ENCODE measurements at regions not wholly inside any gene's neighbourhood (a gene's known extent, or its start where the extent isn't known, plus 50 kb on each side); places are given as distances from the start of the nearest gene placed in this dataset.

DNA sequence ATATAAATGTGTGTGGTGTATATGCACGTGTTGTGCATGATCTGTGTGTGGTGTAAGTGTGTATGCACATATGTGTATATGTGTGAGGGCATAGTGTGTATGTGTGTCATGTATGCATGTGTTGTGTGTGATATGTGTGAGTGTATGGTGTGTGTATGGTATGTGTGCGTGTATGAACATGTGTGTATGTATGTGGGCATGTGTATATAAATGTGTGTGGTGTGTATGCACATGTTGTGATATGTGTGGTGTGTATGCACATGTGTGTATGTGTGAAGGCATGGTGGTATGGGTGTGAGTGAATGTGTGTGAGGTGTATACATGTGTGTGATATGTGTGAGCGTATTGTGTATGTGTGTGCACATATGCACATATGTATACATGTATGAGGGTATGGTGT is 198.7 kb downstream of the RBFOX3 start:
- no peak for DNase-seq (ENCODE audit: low read depth)
- H3K4me3 ChIP-seq (ENCODE audit: low read depth, low read length) = no peak overlapping the region
- TF ChIP-seq CTCF (IDR thresholded peaks at IDR 0.05; ENCODE audit: insufficient read depth, low read length) = no peak

- H3K4me3 ChIP-seq (ENCODE audit: low read depth, low read length) = no peak overlapping the region
- no peak for DNase-seq (ENCODE audit: low read depth)
- TF ChIP-seq CTCF (IDR thresholded peaks at IDR 0.05; ENCODE audit: insufficient read depth, low read length) = no peak
These were observed 199.4 kb downstream of the RBFOX3 start for GRCh38 chr17:79411419-79411818.

GRCh38 chr17:79410681-79411080 is 200.2 kb downstream of the RBFOX3 start:
- no peak for DNase-seq (ENCODE audit: low read depth)
- TF ChIP-seq CTCF (IDR thresholded peaks at IDR 0.05; ENCODE audit: insufficient read depth, low read length) = no peak

GRCh38 chr17:79408251-79408650 is 202.6 kb downstream of the RBFOX3 start:
- no peak overlapping the region for H3K4me3 ChIP-seq (ENCODE audit: low read depth, low read length)
- DNase-seq (ENCODE audit: low read depth) = no peak
- no peak for TF ChIP-seq CTCF (IDR thresholded peaks at IDR 0.05; ENCODE audit: insufficient read depth, low read length)

More at GRCh38 chr17:79410681-79411080, 200.2 kb downstream of the RBFOX3 start:
- no peak overlapping the region for H3K4me3 ChIP-seq (ENCODE audit: low read depth, low read length)

GRCh38 chr17:79407385-79407784 is 203.5 kb downstream of the RBFOX3 start:
- no peak overlapping the region for H3K4me3 ChIP-seq (ENCODE audit: low read depth, low read length)
- DNase-seq (ENCODE audit: low read depth) = no peak
- TF ChIP-seq CTCF (IDR thresholded peaks at IDR 0.05; ENCODE audit: insufficient read depth, low read length) = no peak

GRCh38 chr17:79406316-79406715 is 204.5 kb downstream of the RBFOX3 start:
- no peak for DNase-seq (ENCODE audit: low read depth)
- no peak overlapping the region for H3K4me3 ChIP-seq (ENCODE audit: low read depth, low read length)
- no peak for TF ChIP-seq CTCF (IDR thresholded peaks at IDR 0.05; ENCODE audit: insufficient read depth, low read length)

DNA sequence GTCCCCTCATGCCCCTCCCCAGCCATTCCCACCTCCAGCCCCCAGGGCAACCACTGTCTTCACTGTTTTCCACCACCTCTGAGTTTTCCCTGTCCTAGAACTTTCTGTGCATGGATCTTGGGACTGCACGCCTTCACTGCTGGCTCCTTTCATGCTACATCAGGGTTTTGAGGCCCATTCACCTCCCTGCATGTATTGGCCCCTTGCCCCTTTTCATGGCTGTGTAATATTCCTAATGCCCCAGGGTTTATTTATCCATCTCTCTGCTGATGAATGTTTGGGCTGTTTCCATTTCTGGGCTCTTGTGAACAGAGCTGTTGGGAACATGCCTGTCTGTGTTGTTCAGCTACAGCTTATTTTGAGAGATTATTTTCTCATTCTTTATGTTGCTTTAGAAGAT is 205.0 kb downstream of the RBFOX3 start:
- TF ChIP-seq CTCF (IDR thresholded peaks at IDR 0.05; ENCODE audit: insufficient read depth, low read length) = no peak
- H3K4me3 ChIP-seq (ENCODE audit: low read depth, low read length) = no peak overlapping the region
- DNase-seq (ENCODE audit: low read depth) = no peak

Data from fibroblast of the aortic adventitia (primary cell).